ENCODE measurements at regions not wholly inside any gene's neighbourhood (a gene's known extent, or its start where the extent isn't known, plus 50 kb on each side); places are given as distances from the start of the nearest gene placed in this dataset.

DNA sequence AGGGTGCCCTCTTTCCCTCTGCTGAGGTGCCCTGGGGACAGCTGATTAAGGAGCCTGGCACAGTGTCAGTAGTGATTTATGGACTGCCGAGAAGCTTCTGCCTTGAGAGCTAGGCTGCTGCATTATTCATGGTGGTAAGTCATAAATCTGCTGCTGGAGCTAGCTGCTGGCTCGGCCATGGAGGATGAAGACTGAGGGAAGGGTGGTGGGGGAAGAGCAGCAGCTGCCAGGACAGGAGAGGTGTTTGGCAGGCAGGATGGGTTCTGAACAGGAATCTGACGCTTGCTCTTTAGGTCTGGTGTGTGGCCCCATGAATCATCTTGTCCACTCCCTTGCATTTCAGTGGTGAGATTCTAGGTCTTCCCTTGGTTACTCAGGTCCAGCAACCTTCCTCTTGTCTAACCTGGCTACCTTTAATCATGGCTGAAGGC lies 296.3 kb downstream of the DYSF start:
- no peak for DNase-seq

DNA sequence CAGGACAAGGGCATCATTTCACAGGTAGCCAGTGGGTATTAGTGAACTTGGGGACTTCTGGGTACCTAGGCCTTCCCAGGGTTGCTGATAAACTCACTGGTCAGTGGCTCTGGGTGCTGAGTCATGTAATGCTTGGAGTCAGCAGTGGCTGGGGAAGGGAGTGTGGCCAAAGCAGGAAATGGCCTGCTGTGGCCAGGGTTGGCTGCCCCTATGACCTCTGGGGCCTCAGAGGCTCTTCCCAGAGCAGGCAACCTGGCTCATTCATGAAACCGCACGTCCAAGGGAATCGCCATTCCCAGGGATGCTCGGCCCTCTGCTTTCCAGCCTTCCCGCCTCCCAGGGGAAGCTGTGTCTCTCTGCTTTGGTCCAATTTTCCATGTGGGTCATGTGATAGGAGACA lies 294.9 kb downstream of the DYSF start:
- no peak for DNase-seq

DNA sequence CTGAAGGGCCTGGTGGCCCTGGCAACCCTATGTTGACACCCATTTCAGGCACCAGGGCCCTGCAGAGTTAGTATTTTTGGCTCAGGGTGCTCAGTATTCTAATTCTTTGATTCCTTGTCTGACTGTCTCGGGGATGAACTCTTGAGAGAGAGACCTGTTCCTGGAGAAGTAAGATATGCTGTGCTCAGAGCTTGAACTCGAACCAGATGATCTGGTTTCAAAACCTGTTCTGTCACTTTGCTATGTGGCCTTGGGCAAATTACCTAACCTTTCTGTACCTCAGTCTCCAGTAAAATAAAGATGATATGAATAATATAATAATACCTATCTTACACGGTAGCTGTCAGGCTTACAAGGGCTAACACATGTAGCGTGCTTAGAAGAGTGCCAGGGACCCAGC lies 294.2 kb downstream of the DYSF start:
- DNase-seq = no peak

DNA sequence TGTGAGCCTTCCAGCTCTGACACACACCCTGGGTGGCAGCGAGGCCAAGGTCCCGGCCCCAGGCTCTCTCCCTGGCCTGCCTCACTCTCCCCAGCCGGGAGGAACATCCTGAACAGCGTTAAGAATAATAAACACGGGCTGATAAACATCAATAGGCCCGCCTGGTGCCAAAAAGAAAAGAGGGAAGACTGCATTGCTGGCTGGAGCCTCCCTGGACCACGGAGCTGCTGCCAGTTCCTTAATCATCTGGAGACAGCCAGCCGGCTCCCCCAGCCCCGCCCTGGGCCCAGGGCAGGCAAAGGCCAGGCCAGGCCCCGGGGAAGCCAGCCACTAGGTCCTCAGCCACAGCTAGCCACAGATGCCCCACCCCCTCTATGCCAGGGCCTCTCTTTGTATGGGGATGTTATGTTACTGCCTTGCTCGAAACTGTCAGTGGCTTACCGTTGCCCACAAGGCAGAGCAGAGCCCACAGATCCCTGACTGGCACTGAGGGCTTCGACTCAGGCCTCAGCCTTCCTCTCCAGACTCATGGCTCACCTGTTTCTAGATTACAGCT lies 293.7 kb downstream of the DYSF start:
- no peak for DNase-seq

DNA sequence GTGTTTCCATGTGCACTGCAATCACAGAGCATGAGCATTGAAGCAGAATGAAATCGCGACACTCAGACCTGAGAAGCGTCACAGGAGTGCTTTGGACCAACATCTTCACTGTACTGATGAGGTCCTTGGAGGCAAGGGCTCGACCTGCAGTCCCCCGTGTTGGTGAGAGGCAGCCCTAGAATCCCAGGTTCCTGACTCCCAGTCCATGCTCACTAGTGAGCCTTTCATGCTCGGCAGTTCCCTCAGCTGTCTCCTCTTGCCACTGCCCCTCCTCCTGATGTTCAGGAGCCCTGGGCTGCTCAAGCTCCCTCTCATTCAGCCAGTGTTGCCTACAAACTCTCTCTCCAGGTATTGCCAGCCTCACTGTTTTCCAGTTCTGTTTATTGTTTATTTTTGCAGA lies 291.4 kb downstream of the DYSF start:
- DNase-seq = no peak

DNA sequence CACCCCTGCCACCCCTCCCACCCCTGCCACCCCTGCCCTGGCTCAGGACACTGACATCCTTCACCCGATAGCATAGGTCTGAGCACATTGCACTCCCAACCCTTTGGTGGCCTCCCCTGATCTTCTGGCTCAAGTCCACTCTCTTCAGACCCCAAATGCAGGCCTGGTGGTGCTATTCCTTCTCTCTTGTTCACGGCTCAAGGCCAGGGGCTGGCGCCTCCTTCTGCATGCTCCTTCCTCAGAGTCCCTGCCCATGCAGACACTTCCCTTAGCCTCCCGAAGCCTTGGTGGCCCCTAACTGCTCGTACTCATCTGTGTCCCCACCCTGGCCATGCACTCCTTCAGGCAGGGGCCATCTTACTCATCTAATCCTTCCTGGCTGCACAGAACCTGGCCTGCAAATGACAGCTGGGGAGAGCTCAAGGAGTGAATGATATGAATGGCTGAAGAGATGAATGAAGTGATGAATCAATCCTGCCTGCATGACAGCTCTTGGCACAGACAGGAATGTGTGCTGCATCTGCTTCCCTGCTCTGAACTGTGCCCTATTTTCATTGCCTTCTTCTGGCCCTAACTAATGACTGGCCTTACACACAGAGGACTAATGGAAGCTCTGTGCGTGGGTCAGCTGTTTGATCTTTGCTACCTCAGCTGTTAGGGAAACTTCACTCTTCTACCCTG lies 290.8 kb downstream of the DYSF start:
- DNase-seq = no peak

DNA sequence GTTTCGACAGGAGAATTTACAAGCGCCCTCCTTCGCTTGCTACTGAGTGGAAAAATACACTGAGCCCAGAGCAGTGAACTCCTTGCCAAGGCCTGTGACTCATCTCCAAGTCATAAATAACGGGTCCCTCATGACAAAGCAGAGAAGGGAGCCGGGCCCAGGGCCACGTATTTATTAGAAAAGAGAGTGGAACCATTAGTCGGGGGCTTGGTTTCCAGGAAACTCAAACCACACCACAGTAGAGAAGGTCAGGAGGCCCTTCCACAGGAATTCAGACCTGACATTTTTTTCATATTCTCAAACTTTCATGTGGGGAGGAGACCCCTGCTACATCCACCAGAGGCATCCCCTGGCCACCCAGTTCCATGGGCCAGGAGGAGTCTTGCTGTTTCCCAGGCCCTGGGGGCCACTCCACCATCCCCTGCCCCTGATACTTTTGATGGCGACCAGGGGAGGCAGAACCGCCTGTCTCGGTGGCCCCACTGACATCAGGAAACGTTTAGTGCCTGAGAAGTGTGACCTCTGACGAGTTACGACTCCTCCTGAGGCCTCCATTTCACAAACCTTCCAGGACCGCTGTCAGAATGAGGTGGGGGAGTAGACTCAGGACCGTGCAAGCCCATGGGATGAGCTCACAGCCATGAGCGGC lies 289.7 kb downstream of the DYSF start:
- DNase-seq = no peak

DNA sequence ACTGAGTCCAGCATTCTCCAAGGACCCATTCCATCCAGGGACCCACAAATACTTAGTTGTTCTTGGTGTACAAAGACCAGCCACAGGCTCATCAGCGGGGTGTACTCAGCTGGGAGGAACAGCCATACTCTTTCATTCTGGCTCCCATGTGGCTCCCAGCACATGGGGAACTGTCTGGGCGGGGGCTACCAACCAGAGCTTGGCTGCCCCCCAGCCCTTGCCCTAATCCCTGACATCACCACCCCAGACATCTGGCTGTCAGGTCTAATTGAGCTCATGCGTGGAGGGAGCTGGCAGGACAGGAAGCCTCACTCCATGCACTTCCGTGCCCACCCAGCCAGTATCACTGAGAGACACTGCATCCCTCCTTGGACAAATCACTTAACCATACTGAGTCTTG lies 283.6 kb downstream of the DYSF start:
- no peak for DNase-seq

DNA sequence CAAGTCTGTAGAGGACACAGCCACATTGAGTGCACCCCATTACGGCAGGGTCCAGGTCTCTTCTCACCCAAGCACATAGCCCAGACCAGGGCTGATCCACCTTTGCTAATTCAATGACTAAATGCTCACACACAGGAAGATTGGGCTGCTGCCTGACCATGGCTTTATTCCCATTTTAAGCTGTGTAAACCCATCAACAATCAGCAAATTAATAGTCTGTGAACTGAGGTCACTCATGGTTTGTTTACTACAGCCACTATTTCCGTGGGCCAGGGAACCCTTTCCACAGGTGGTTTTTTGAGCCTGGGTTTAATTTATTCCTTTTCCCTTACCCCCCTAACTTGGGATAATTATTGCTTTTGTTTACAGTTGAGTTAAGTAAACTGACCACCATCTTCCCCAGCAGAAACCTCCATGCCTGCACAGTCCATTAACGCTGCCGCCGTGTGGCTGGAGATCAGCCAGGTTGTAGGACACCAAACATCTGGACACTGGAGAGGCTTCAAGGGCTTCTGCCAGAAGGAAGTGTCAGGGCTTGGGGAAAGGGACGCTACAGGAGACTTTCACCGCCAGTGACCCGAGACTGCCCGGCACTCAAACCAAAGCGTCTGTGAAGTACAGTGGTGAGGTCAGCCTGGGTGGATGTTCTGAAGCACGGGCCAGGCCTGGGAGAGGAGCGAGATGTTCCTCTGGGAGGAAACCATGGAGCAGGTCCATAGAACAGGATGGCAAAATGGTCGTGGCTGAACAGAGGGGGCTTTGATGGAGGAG lies 282.9 kb downstream of the DYSF start:
- no peak for DNase-seq
